GM04503 (cell line): ENCODE measurements at regions not wholly inside any gene's neighbourhood (a gene's known extent, or its start where the extent isn't known, plus 50 kb on each side); places are given as distances from the start of the nearest gene placed in this dataset.
"Not testable (repeated sequence)": the region's sequence is repeated elsewhere in the genome, so short reads cannot be mapped to it uniquely, and the experiment has no call there.

Source experiments
- DNase-seq: peaks from one replicate; pipeline ENCODE4 v3.0.0-alpha.2; 2012; ENCODE audit warnings: low read depth

- no peak for DNase-seq
Observed at GRCh38 chr16:9343276-9343675, 251.8 kb downstream of the HAPSTR1 start.

- DNase-seq = no peak
Observed at GRCh38 chr16:9344508-9344907, 253.1 kb downstream of the HAPSTR1 start.

GRCh38 chr16:9345046-9345445 lies 253.6 kb downstream of the HAPSTR1 start:
- DNase-seq = no peak

GRCh38 chr16:9345880-9346279 lies 254.4 kb downstream of the HAPSTR1 start:
- DNase-seq = no peak

GRCh38 chr16:9348912-9349311 lies 257.5 kb downstream of the HAPSTR1 start:
- no peak for DNase-seq

GRCh38 chr16:9349373-9349960 lies 258.0 kb downstream of the HAPSTR1 start:
- DNase-seq = not testable (repeated sequence)

GRCh38 chr16:9350119-9350799 lies 258.8 kb downstream of the HAPSTR1 start:
- DNase-seq = not testable (repeated sequence)

GRCh38 chr16:9351440-9351839 lies 260.0 kb downstream of the HAPSTR1 start:
- DNase-seq = no peak

- DNase-seq = no peak
Observed at GRCh38 chr16:9351841-9352434, 260.5 kb downstream of the HAPSTR1 start.

GRCh38 chr16:9357829-9358228 lies 266.4 kb downstream of the HAPSTR1 start:
- DNase-seq = no peak

GRCh38 chr16:9360075-9360474 lies 268.6 kb downstream of the HAPSTR1 start:
- DNase-seq = no peak

GRCh38 chr16:9362050-9362449 lies 270.6 kb downstream of the HAPSTR1 start:
- DNase-seq = no peak

- no peak for DNase-seq
Observed at GRCh38 chr16:9362604-9363003, 271.2 kb downstream of the HAPSTR1 start.

- DNase-seq = no peak
Observed at GRCh38 chr16:9363520-9363919, 272.1 kb downstream of the HAPSTR1 start.

- no peak for DNase-seq
Observed at GRCh38 chr16:9364721-9365369, 273.4 kb downstream of the HAPSTR1 start.

GRCh38 chr16:9365370-9365728 lies 273.9 kb downstream of the HAPSTR1 start:
- DNase-seq = no peak

- no peak for DNase-seq
Observed at GRCh38 chr16:9366048-9366969, 274.9 kb downstream of the HAPSTR1 start.

GRCh38 chr16:9370061-9370491 lies 278.6 kb downstream of the HAPSTR1 start:
- DNase-seq = no peak

GRCh38 chr16:9371713-9372448 lies 280.4 kb downstream of the HAPSTR1 start:
- DNase-seq = no peak

GRCh38 chr16:9372934-9373890 lies 281.8 kb downstream of the HAPSTR1 start:
- no peak for DNase-seq
